H9 (cell line): ENCODE measurements at regions not wholly inside any gene's neighbourhood (a gene's known extent, or its start where the extent isn't known, plus 50 kb on each side); places are given as distances from the start of the nearest gene placed in this dataset.

ENCODE experiments used
- DNase-seq: peaks from one replicate; pipeline ENCODE4 v3.0.0-alpha.2; 2017
- H2AFZ ChIP-seq: one replicate; pipeline ENCODE4 v1.6.1; 2013; ENCODE audit warnings: mild to moderate bottlenecking, low read length, control low read depth, moderate library complexity
- H2AK5ac ChIP-seq: 2 replicates; pipeline ENCODE4 v1.6.1; 2013; ENCODE audit warnings: low read length, control low read depth, mixed read lengths; ENCODE audit not compliant: insufficient read length
- H2BK120ac ChIP-seq: one replicate; pipeline ENCODE4 v1.6.1; 2013; ENCODE audit warnings: low read depth, mild to moderate bottlenecking, low read length, control low read depth, inconsistent platforms; ENCODE audit not compliant: poor library complexity, severe bottlenecking
- H2BK12ac ChIP-seq: 2 replicates; pipeline ENCODE4 v1.6.1; 2013; ENCODE audit warnings: low read length, control low read depth, mixed read lengths, low read depth; ENCODE audit not compliant: insufficient read length
- H2BK15ac ChIP-seq: 2 replicates; pipeline ENCODE4 v1.6.1; 2013; ENCODE audit warnings: low read depth, low read length, control low read depth
- H2BK20ac ChIP-seq: one replicate; pipeline ENCODE4 v1.6.1; 2013; ENCODE audit warnings: low read depth, mild to moderate bottlenecking, low read length, control low read depth, inconsistent platforms; ENCODE audit not compliant: poor library complexity, severe bottlenecking
- H2BK5ac ChIP-seq: 2 replicates; pipeline ENCODE4 v1.6.1; 2013; ENCODE audit warnings: low read length, control low read depth, mixed read lengths; ENCODE audit not compliant: insufficient read length
- H3K14ac ChIP-seq: 2 replicates; pipeline ENCODE4 v1.6.1; 2013; ENCODE audit warnings: low read length, control low read depth; ENCODE audit not compliant: insufficient read depth
- H3K18ac ChIP-seq: 2 replicates; pipeline ENCODE4 v1.6.1; 2013; ENCODE audit warnings: low read depth, mild to moderate bottlenecking, mixed read lengths, low read length, control low read depth; ENCODE audit not compliant: insufficient read length
- H3K23ac ChIP-seq: 2 replicates; pipeline ENCODE4 v1.6.1; 2013; ENCODE audit warnings: low read length, control low read depth, mixed read lengths, low read depth; ENCODE audit not compliant: insufficient read length
- H3K23me2 ChIP-seq: 2 replicates; pipeline ENCODE4 v1.6.1; 2013; ENCODE audit warnings: low read depth, mild to moderate bottlenecking, mixed read lengths, low read length, control low read depth; ENCODE audit not compliant: insufficient read length, poor library complexity, severe bottlenecking
- H3K27ac ChIP-seq: 2 replicates; pipeline ENCODE4 v1.5.1; 2013; ENCODE audit warnings: low read length, control low read depth, mixed read lengths, low read depth; ENCODE audit not compliant: insufficient read length
- H3K27me3 ChIP-seq: 2 replicates; pipeline ENCODE4 v1.6.1; 2013; ENCODE audit warnings: low read length, control low read depth, inconsistent platforms; ENCODE audit not compliant: insufficient read depth
- H3K4ac ChIP-seq: 2 replicates; pipeline ENCODE4 v1.6.1; 2013; ENCODE audit warnings: low read depth, mild to moderate bottlenecking, control low read depth, inconsistent platforms, low read length, moderate library complexity
- H3K4me1 ChIP-seq: 2 replicates; pipeline ENCODE4 v1.6.1; 2013; ENCODE audit warnings: low read length, control low read depth, inconsistent platforms; ENCODE audit not compliant: insufficient read depth
- H3K4me2 ChIP-seq: 2 replicates; pipeline ENCODE4 v1.6.1; 2013; ENCODE audit warnings: low read length, control low read depth, mixed read lengths; ENCODE audit not compliant: insufficient read length, insufficient read depth
- H3K56ac ChIP-seq: 2 replicates; pipeline ENCODE4 v1.6.1; 2013; ENCODE audit warnings: low read depth, mild to moderate bottlenecking, mixed read lengths, low read length, control low read depth; ENCODE audit not compliant: insufficient read length
- H3K79me1 ChIP-seq: 2 replicates; pipeline ENCODE4 v1.6.1; 2013; ENCODE audit warnings: low read depth, mild to moderate bottlenecking, moderate library complexity, low read length, control low read depth, inconsistent platforms; ENCODE audit not compliant: insufficient read depth, poor library complexity, severe bottlenecking
- H3K79me2 ChIP-seq: 2 replicates; pipeline ENCODE4 v1.6.1; 2013; ENCODE audit warnings: low read length, control low read depth, inconsistent platforms; ENCODE audit not compliant: insufficient read depth
- H3K9ac ChIP-seq: 2 replicates; pipeline ENCODE4 v1.6.1; 2013; ENCODE audit warnings: low read length, control low read depth, mixed read lengths; ENCODE audit not compliant: insufficient read length; ENCODE audit errors: extremely low read depth
- H3K9me3 ChIP-seq: one replicate; pipeline ENCODE4 v1.6.1; 2013; ENCODE audit warnings: low read depth, low read length, inconsistent platforms; ENCODE audit not compliant: control insufficient read depth
- H3T11ph ChIP-seq: one replicate; pipeline ENCODE4 v1.6.1; 2013; ENCODE audit warnings: mild to moderate bottlenecking, low read length, control low read depth, inconsistent platforms
- H4K20me1 ChIP-seq: one replicate; pipeline ENCODE4 v1.6.1; 2013; ENCODE audit not compliant: control insufficient read depth, insufficient read length, insufficient read depth
- H4K5ac ChIP-seq: 2 replicates; pipeline ENCODE4 v1.6.1; 2013; ENCODE audit warnings: low read depth, mild to moderate bottlenecking, mixed read lengths, low read length, control low read depth; ENCODE audit not compliant: insufficient read length
- H4K8ac ChIP-seq: replicated peaks from 2 replicates; pipeline ENCODE4 v1.6.1; 2013; ENCODE audit warnings: low read length, control low read depth, mixed read lengths, low read depth; ENCODE audit not compliant: insufficient read length
- H4K91ac ChIP-seq: 2 replicates; pipeline ENCODE4 v1.6.1; 2013; ENCODE audit warnings: low read depth, mild to moderate bottlenecking, moderate library complexity, mixed read lengths, low read length, control low read depth; ENCODE audit not compliant: insufficient read length
- H3K27ac Mint-ChIP-seq, 3 experiments: 2 replicates in 2 of 3; 3 replicates in 1 of 3; pipeline ENCODE4 v1.8.0; 2020 to 2021; ENCODE audit warnings: mixed read lengths in 3 of 3, mild to moderate bottlenecking in 1 of 3, moderate library complexity in 1 of 3
- H3K27me3 Mint-ChIP-seq: 2 replicates; pipeline ENCODE4 v1.8.0; 2021; ENCODE audit warnings: low read depth, mild to moderate bottlenecking, moderate library complexity, mixed read lengths
- H3K36me3 Mint-ChIP-seq, 3 experiments: 2 replicates in 2 of 3; 3 replicates in 1 of 3; pipeline ENCODE4 v1.8.0; 2020 to 2021; ENCODE audit warnings: low read depth in 3 of 3, mixed read lengths in 3 of 3; ENCODE audit not compliant: insufficient read depth in 1 of 3
- H3K4me1 Mint-ChIP-seq, 2 experiments: 2 replicates each; pipeline ENCODE4 v1.8.0; 2020; ENCODE audit warnings: mixed read lengths in 2 of 2
- H3K4me3 Mint-ChIP-seq, 2 experiments: 2 replicates in 1 of 2; 3 replicates in 1 of 2; pipeline ENCODE4 v1.8.0; 2020 to 2021; ENCODE audit warnings: mild to moderate bottlenecking in 2 of 2, mixed read lengths in 2 of 2, moderate library complexity in 1 of 2
- H3K9me3 Mint-ChIP-seq, 2 experiments: 2 replicates in 1 of 2; 3 replicates in 1 of 2; pipeline ENCODE4 v1.8.0; 2020; ENCODE audit warnings: mild to moderate bottlenecking in 2 of 2, mixed read lengths in 2 of 2, moderate library complexity in 1 of 2
- CTCF ChIP-seq: fragments of 200-600 bp; sonication (generic); conservative IDR thresholded peaks from 3 replicates; pipeline ENCODE4 v1.8.0; 2021; ENCODE audit warnings: antibody characterized with exemption, mild to moderate bottlenecking
- WGBS: extraction: QIAGEN DNeasy Blood & Tissue Kit; methylation state at CpG from one replicate; pipeline ENCODE4 v1.1.7; 2013; ENCODE audit warnings: missing lambda C conversion rate, low lambda C conversion rate, mixed read lengths; ENCODE audit not compliant: insufficient read length; ENCODE audit errors: extremely low coverage; 5-methylcytosine and 5-hydroxymethylcytosine counted together

DNA sequence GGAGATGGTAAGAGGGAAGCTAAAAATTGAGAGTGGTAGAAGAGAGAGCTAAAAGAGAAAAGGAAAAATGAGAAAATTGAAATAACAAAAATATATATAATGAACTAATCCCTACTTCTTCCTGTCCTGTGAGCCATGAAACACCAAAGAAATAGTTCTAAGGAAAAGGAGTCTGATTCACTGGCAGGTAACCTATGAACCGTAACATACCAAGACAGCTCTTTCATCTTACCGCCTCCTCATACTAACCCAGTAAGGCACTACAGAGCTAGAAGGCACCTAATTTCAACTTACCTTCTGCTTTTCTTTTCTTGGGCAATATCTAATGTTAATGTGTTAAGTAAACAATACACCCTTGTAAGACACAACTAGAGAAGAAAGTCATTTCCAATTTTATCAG is 297.7 kb upstream of the DIAPH2 start:
- Histone ChIP-seq H4K91ac (no peak overlapping the region), H2BK20ac (no peak overlapping the region), H3K9ac (no peak overlapping the region), H4K5ac (no peak overlapping the region), H2BK5ac (no peak overlapping the region), H2AK5ac (no peak overlapping the region), H3K56ac (no peak overlapping the region), H3T11ph (no peak overlapping the region), H3K27ac (no peak overlapping the region), H3K23me2 (no peaks in the 10 kb centered on the region), H3K79me2 (no peaks in the 10 kb centered on the region), H3K23ac (no peak overlapping the region), H2AFZ (no peak overlapping the region), H3K9me3 (no peaks in the 10 kb centered on the region), H4K20me1 (no peaks in the 10 kb centered on the region), H3K4me1 (no peaks in the 10 kb centered on the region), H2BK12ac (no peak overlapping the region), H4K8ac (no peak overlapping the region), H3K18ac (no peak overlapping the region), H3K27me3 (no peaks in the 10 kb centered on the region), H3K79me1 (no peaks in the 10 kb centered on the region), H3K14ac (no peak overlapping the region), H3K4ac (no peak overlapping the region), H2BK120ac (no peak overlapping the region), H3K4me2 (no peak overlapping the region), H2BK15ac (no peak overlapping the region)
- Mint-ChIP-seq H3K4me1 (peaks cover 4 to 8% of the 10 kb centered on the region in 2 experiments; a peak in 3 of 4 replicates), H3K27ac (no peak overlapping the region), H3K27me3 (no peaks in the 10 kb centered on the region; the same call in 1 of the 2 replicates), H3K36me3 (no peaks in the 10 kb centered on the region), H3K4me3 (no peak overlapping the region), H3K9me3 (no peaks in the 10 kb centered on the region)
- DNase-seq: no peak
- TF ChIP-seq CTCF: no peak
- WGBS: no CpG with 5 or more reads among the region's 2 CpGs
